ENCODE measurements at regions not wholly inside any gene's neighbourhood (a gene's known extent, or its start where the extent isn't known, plus 50 kb on each side); places are given as distances from the start of the nearest gene placed in this dataset.
"Not testable (repeated sequence)": the region's sequence is repeated elsewhere in the genome, so short reads cannot be mapped to it uniquely, and the experiment has no call there.

GRCh38 chr4:104549736-104550135 is 55.0 kb upstream of the CXXC4 start:
- no peak for DNase-seq

GRCh38 chr4:104559502-104559901 is 64.8 kb upstream of the CXXC4 start:
- DNase-seq, result no peak

GRCh38 chr4:104571341-104571740 is 76.6 kb upstream of the CXXC4 start:
- DNase-seq, result no peak

GRCh38 chr4:104574371-104574770 is 79.7 kb upstream of the CXXC4 start:
- DNase-seq, result no peak

GRCh38 chr4:104575278-104575677 is 80.6 kb upstream of the CXXC4 start:
- DNase-seq, result no peak

- no peak for DNase-seq
These were observed 82.7 kb upstream of the CXXC4 start for GRCh38 chr4:104577405-104577804.

GRCh38 chr4:104581476-104581875 is 86.8 kb upstream of the CXXC4 start:
- DNase-seq, result not testable (repeated sequence)

- not testable (repeated sequence) for DNase-seq
These were observed 87.4 kb upstream of the CXXC4 start for GRCh38 chr4:104582056-104582455.

GRCh38 chr4:104589264-104589868 is 94.7 kb upstream of the CXXC4 start:
- peak; percentile 42 to 43 for DNase-seq

- DNase-seq, result peak; percentile 52 to 74
These were observed 96.8 kb upstream of the CXXC4 start for GRCh38 chr4:104591510-104591911.

GRCh38 chr4:104592183-104592582 is 97.5 kb upstream of the CXXC4 start:
- no peak for DNase-seq

GRCh38 chr4:104593019-104593418 is 98.3 kb upstream of the CXXC4 start:
- DNase-seq, result no peak

- no peak for DNase-seq
These were observed 101.5 kb upstream of the CXXC4 start for GRCh38 chr4:104596189-104596588.

GRCh38 chr4:104615496-104615895 is 120.8 kb upstream of the CXXC4 start:
- DNase-seq, result no peak

GRCh38 chr4:104615926-104616325 is 121.2 kb upstream of the CXXC4 start:
- no peak for DNase-seq

- no peak for DNase-seq
These were observed 121.7 kb upstream of the CXXC4 start for GRCh38 chr4:104616401-104616820.

GRCh38 chr4:104625706-104626105 is 131.0 kb upstream of the CXXC4 start:
- no peak for DNase-seq

- DNase-seq, result no peak
These were observed 134.9 kb upstream of the CXXC4 start for GRCh38 chr4:104629601-104630000.

- no peak for DNase-seq
These were observed 135.6 kb upstream of the CXXC4 start for GRCh38 chr4:104630272-104630671.

GRCh38 chr4:104631000-104631399 is 136.3 kb upstream of the CXXC4 start:
- DNase-seq, result no peak

GRCh38 chr4:104641418-104641817 is 146.7 kb upstream of the CXXC4 start:
- no peak for DNase-seq

GRCh38 chr4:104642521-104642920 is 147.8 kb upstream of the CXXC4 start:
- no peak for DNase-seq

GRCh38 chr4:104643805-104644204 is 149.1 kb upstream of the CXXC4 start:
- DNase-seq, result no peak

GRCh38 chr4:104649631-104650030 is 154.9 kb upstream of the CXXC4 start:
- no peak for DNase-seq

GRCh38 chr4:104662269-104662668 is 167.6 kb upstream of the CXXC4 start:
- not testable (repeated sequence) for DNase-seq

Measured in SHP77 (cell line).